A673 (cell line): ENCODE measurements at regions not wholly inside any gene's neighbourhood (a gene's known extent, or its start where the extent isn't known, plus 50 kb on each side); places are given as distances from the start of the nearest gene placed in this dataset.

ENCODE experiments used
- BruUV-seq: library from RNA; stranded (reverse); fragments of 400-500 nt; replicated peaks from 2 replicates; lab custom pipeline; 2021; lab: Mats Ljungman, UMichigan
- CTCF ChIA-PET: fragments of 300-600 bp; sonication (Branson Sonifier 250); formaldehyde crosslinking; loops from one replicate; lab custom pipeline; 2022; ENCODE audit warnings: antibody characterized with exemption; lab: Charles Lee
- POLR2A ChIA-PET: fragments of 300-600 bp; sonication (Branson Sonifier 250); formaldehyde crosslinking; loops from one replicate; lab custom pipeline; 2022; ENCODE audit warnings: antibody characterized with exemption; ENCODE audit not compliant: low non-redundant PET; lab: Charles Lee
- DNase-seq: peaks from one replicate; pipeline ENCODE4 v3.0.0-alpha.2; 2015; ENCODE audit warnings: low spot score
- H3K27ac ChIP-seq: fragments of 200-600 bp; sonication (generic); 2 replicates; pipeline ENCODE4 v1.5.1; 2016; ENCODE audit warnings: mixed run types, low read depth, mild to moderate bottlenecking, mixed read lengths, antibody characterized with exemption, low read length; ENCODE audit not compliant: poor library complexity, severe bottlenecking
- H3K27me3 ChIP-seq: fragments of 200-600 bp; sonication (generic); replicated peaks from 2 replicates; pipeline ENCODE4 v1.6.1; 2017; ENCODE audit warnings: mixed run types, low read depth, mild to moderate bottlenecking, mixed read lengths, antibody characterized with exemption, low read length; ENCODE audit not compliant: insufficient read depth, poor library complexity
- H3K36me3 ChIP-seq: fragments of 200-600 bp; sonication (generic); 2 replicates; pipeline ENCODE4 v1.6.1; 2016; ENCODE audit warnings: mixed run types, mild to moderate bottlenecking, mixed read lengths, antibody characterized with exemption, low read length; ENCODE audit not compliant: insufficient read depth, poor library complexity, severe bottlenecking
- H3K4me1 ChIP-seq: fragments of 200-600 bp; sonication (generic); 2 replicates; pipeline ENCODE4 v1.6.1; 2017; ENCODE audit warnings: mixed run types, mild to moderate bottlenecking, mixed read lengths, antibody characterized with exemption, low read length; ENCODE audit not compliant: insufficient read depth, poor library complexity, severe bottlenecking
- H3K4me3 ChIP-seq: fragments of 200-600 bp; sonication (generic); 2 replicates; pipeline ENCODE4 v1.5.1; 2016; ENCODE audit warnings: low read depth, mixed run types, mild to moderate bottlenecking, mixed read lengths, low read length; ENCODE audit not compliant: poor library complexity, severe bottlenecking
- H3K9me3 ChIP-seq: fragments of 200-600 bp; sonication (generic); 2 replicates; pipeline ENCODE4 v1.6.1; 2016; ENCODE audit warnings: mixed run types, low read depth, mild to moderate bottlenecking, mixed read lengths, antibody characterized with exemption, low read length; ENCODE audit not compliant: poor library complexity, severe bottlenecking
- EZH2 ChIP-seq: fragments of 200-600 bp; sonication (generic); IDR thresholded peaks from 2 replicates; pipeline ENCODE4 v1.6.1; 2017; ENCODE audit warnings: borderline replicate concordance, low read depth, mild to moderate bottlenecking, mixed read lengths, antibody characterized with exemption, low read length; ENCODE audit not compliant: poor library complexity, severe bottlenecking
- intact Hi-C: fragments of 100-400 bp; cut with micrococcal nuclease; formaldehyde crosslinking; loops from one replicate; pipeline ENCODE4 v1.10.0; 2022; ENCODE audit not compliant: unreplicated experiment
- TF ChIP-seq, protein P1 (sequence below): fragments of 300-800, 200-600 bp; sonication (generic); conservative IDR thresholded peaks from 2 replicates; pipeline ENCODE4 v1.5.1; 2017; ENCODE audit warnings: low read depth, mild to moderate bottlenecking, antibody characterized with exemption, low read length, moderate library complexity, mixed read lengths

DNA sequence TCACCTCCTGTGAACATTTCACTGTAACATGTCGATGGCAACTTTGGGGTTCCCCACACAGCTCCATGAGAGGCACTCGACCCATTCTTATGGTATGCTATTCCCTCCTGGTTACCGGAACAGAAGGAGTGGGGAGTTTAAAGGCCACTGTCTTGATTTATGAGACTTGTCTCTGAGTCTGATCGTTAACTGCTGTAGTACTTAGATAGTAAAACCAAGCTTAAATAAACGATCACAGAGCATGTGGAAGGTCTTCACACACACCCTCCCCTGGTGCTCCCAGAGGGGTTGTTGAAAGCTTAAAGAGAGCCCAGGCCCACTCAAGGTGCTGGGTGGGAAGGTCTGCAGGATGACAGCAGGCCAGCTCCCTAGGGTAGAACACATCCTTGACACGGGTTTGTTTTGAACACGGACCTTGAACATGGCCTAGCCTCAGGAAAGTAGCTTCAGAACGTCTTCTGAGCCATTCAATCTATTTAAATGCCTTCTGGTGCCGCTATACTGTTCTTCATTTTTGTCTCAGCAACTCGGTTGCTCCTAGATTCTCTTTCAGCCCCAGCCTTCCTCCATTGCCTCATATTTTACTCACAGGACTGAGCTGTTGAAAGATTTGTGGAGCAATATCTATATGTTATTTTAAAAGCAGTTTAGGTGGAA lies 335.3 kb downstream of the FGFR2 start:
- intact Hi-C loops: no loop called here
- Histone ChIP-seq H3K4me1 (no peaks in the 10 kb centered on the region), H3K27ac (no peak overlapping the region), H3K4me3 (no peak overlapping the region), H3K36me3 (no peaks in the 10 kb centered on the region), H3K9me3 (no peaks in the 10 kb centered on the region), H3K27me3 (peaks cover 7% of the 10 kb centered on the region)
- CTCF ChIA-PET: no interaction called here
- no TSS peak for BruUV-seq
- TF ChIP-seq, protein P1, sequence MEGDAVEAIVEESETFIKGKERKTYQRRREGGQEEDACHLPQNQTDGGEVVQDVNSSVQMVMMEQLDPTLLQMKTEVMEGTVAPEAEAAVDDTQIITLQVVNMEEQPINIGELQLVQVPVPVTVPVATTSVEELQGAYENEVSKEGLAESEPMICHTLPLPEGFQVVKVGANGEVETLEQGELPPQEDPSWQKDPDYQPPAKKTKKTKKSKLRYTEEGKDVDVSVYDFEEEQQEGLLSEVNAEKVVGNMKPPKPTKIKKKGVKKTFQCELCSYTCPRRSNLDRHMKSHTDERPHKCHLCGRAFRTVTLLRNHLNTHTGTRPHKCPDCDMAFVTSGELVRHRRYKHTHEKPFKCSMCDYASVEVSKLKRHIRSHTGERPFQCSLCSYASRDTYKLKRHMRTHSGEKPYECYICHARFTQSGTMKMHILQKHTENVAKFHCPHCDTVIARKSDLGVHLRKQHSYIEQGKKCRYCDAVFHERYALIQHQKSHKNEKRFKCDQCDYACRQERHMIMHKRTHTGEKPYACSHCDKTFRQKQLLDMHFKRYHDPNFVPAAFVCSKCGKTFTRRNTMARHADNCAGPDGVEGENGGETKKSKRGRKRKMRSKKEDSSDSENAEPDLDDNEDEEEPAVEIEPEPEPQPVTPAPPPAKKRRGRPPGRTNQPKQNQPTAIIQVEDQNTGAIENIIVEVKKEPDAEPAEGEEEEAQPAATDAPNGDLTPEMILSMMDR: no peak
- TF ChIP-seq EZH2: no peak
- POLR2A ChIA-PET: no interaction called here
- DNase-seq: no peak

DNA sequence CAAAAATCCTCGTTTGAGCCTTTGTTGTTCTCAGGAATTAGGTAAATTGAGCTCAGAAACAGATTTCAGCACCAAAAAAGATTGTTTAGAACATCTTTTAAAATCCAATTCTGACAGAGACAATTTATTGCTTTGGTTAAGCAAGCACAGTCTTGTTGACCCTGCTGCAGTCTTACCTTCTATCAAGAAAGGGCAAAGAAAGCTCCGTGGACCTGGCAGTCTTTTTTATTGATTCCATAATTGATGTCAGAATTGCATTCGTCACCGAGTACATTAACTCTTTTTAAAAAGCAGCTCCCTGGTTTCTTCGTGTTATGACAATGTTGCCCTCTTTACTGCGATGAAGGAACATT lies 334.8 kb downstream of the FGFR2 start:
- Histone ChIP-seq H3K4me3 (no peak overlapping the region), H3K9me3 (no peaks in the 10 kb centered on the region), H3K27me3 (peaks cover 12% of the 10 kb centered on the region), H3K4me1 (no peaks in the 10 kb centered on the region), H3K27ac (no peak overlapping the region), H3K36me3 (no peaks in the 10 kb centered on the region)
- POLR2A ChIA-PET: no interaction called here
- CTCF ChIA-PET: no interaction called here
- intact Hi-C loops: no loop called here
- TF ChIP-seq, protein P1: no peak
- TF ChIP-seq EZH2: no peak
- DNase-seq: no peak
- no TSS peak for BruUV-seq

- no TSS peak for BruUV-seq
- POLR2A ChIA-PET: no interaction called here
Measured at GRCh38 chr10:121265360-121266123, 332.7 kb downstream of the FGFR2 start.

More at GRCh38 chr10:121265360-121266123, 332.7 kb downstream of the FGFR2 start:
- CTCF ChIA-PET: no interaction called here
- H3K27me3 ChIP-seq: peaks cover 26% of the 10 kb centered on the region
- no peaks in the 10 kb centered on the region for H3K4me1 ChIP-seq
- no peak overlapping the region for H3K4me3 ChIP-seq
- intact Hi-C loops: no loop called here
- no peaks in the 10 kb centered on the region for H3K9me3 ChIP-seq
- no peak overlapping the region for H3K27ac ChIP-seq
- no peaks in the 10 kb centered on the region for H3K36me3 ChIP-seq
- TF ChIP-seq, protein P1: no peak
- no peak for TF ChIP-seq EZH2
- DNase-seq: no peak
